Pulmonary artery endothelial cell (primary cell): ENCODE measurements at regions not wholly inside any gene's neighbourhood (a gene's known extent, or its start where the extent isn't known, plus 50 kb on each side); places are given as distances from the start of the nearest gene placed in this dataset.

ENCODE experiments used
- DNase-seq: peaks from one replicate; pipeline ENCODE4 v3.0.0-alpha.2; 2011; ENCODE audit warnings: low read depth, low spot score

DNA sequence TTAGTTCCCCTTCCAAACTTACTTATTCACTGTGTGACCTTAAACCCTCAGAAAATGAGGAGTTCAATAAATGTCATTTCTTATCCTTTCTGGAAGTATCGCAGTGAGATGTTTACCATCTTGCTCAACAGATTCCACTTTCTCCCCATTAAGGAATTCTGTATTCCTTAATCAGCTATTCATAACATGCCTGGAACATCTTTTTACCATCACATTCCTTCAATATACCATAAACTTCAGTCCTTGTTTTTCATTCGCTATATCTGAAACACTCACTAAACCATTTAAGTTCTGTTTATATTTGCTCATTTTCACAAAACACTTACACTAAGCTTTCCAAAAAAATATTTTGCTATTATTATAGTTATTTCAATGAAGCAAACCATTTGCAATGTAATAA is 1158.6 kb downstream of the CDH12 start:
- no peak for DNase-seq

DNA sequence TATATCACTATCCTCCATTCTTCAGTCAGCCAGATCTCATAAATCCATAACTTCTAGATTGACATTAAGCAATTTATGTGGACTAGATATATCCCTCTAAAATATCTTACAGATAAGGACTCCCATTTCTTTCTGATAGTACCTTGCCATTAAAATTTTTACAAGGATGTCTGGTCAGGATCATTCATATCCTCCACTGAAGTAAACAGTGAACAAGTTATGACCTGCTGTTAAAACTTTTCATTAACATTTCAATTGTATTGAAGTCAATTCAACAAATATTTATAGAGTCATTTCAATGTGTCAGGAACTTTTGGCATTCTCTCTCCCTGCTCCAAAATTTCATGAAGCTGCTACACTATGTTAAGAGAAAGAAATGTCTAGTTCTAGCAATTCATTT is 1159.6 kb downstream of the CDH12 start:
- DNase-seq, result no peak

DNA sequence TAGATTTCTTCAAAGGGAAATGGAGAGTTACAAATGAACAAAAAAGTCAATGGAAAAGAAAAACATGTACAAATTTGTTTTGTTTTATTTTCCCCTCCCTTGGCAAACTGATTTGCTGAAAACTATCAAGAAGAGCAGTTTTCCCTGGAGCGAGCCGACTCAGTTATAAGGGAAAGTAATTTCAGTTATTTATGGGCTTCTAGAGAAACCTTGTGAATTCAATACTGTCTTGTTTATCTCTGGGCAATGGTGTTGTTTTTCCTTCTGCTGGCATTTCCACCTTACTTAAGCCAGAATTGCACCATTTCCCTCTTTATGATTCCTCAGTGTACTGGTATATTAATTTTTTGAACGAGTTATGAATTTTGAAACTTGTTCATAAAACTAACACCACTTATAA is 1163.6 kb downstream of the CDH12 start:
- DNase-seq, result no peak

DNA sequence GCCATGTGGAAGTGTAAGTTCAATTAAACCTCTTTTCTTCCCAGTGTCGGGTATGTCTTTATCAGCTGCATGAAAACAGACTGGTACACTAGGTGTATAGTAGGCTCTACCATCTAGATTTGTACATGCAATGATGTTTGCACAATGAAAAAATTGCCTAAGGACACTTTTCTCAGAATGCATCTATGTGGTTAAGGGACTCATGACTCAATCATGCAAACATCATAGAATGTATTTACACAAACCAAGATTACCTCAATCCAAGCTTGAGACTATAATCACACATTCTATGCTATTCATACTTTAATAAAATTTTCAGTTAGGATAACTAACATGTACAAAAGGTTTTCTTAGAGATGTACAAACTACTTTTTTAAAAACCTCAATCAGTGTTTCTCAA is 1164.5 kb downstream of the CDH12 start:
- no peak for DNase-seq

DNA sequence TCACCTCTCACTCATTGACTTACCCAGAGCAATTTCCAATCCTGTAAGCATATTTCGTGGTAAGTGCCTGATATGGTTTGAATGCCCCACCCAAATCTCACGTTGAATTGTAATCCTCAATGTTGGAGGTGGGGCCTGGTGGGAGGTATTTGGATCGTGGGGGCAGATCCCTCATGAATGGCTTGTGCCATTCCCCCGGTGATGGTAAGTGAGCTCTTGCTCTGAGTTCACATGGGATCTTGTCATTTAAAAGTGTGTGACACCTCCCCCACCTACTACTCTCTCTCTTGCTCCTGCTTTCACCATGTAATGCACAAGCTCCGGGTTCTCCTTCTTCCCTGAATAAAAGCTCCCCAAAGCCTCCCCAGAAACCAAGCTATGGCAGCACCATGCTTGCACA is 1165.5 kb downstream of the CDH12 start:
- no peak for DNase-seq

DNA sequence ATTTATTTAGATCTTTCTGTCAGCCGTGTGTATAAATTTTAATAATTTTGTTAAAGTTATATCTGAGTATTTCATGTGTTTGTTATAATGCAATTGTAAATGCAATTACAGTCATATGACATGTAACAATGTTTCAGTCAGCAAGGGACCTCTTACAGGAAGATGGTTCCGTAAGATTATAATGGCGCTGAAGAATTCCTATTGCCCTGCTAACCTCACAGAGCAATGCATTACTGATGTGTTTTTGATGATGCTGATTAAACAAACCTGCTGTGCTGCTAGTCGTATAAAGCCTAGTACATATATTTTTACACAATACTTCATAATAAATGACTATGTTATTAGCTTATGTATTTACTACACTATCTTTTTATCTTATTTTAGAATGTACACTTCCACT is 1166.4 kb downstream of the CDH12 start:
- DNase-seq, result no peak

DNA sequence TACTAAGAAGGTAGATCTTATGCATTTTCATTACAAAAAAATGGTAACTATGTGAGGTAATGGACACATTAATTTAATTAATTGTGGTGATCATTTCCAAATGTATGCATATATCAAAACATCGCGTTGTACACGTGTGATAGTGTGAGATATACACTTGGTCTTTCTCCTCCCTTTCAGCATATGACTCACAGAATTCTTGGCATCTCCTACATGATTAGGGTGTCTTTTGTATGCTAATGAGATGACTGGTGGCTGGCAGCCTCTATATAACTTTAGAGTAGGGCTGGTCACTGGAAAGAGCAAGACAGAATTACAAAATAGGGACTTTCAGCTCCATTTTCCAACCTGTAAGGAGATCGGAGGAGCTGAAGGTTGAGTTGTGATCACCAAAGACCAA is 1167.6 kb downstream of the CDH12 start:
- DNase-seq, result peak; percentile 50

DNA sequence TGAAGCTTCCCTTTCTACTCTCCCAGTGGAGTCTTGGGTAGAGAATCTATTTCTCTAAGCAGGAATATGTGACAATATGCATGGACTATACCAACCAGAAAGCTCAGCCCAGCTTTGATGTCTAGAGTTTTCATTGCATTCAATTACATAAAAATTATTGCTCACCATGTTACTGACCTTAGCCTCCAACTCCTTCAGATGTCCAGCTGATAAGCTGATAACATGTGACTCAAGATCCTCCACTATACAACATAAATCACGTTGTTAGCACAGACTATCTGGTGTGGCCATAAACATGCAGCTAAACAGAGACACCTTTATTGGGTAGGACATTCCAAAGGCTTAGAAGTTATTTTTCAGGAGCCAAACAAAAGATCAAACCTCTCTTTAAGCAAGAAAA is 1168.2 kb downstream of the CDH12 start:
- no peak for DNase-seq

DNA sequence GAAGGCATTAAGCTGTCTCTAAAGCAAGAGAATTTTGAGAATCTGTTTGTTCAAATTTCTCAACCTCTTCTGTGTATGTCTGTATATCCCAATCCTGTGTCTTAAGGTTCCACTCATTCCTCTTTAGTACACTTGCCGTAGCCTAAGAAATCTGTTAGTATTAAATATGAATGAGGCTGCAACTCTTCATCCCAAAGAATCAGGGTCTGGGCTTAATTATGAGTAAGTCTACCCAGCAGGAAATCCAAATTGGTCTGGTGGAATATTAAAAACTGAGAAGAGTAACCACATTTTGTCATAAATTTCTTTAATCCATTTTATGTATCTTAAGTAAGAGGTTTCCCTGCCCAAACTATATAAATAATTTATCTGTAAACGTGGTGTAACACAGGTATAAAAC is 1171.2 kb downstream of the CDH12 start:
- DNase-seq, result no peak

DNA sequence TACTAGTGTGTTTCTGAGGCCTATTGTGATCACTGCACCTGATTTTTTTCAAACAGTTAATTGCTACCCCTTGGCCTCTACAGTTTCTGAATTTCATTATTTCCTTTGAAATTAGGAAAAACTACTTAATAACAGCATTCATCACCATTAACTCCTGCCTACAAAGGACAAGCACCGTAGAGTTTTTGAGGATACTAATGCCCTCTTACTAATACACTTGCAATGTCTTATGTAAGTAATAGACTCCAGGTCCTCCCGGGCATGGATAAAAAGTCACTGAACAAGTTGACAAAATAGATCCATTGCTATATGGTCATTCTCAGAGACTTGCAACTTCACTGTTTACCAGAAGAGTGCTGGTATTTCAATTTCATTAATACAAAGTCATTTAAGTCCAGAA is 1172.5 kb downstream of the CDH12 start:
- no peak for DNase-seq

DNA sequence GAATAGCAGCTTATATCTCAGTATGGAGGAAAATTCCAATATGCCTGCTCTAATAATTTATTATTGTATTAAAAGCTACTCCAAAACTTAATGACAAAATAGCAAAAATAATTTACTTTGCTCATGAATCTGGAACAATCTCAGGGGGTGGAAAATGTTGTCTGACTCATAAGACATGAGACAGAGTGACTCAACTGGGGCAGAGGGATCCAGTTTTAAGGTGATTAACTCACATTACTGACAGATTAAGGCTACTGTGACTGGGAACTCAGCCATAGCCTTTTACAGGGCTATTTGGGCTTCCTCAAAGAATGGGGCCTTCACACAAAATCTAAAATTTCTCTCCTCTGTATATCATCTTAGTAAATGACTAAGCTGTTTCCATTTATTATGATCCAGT is 1172.9 kb downstream of the CDH12 start:
- DNase-seq, result peak; percentile 63

DNA sequence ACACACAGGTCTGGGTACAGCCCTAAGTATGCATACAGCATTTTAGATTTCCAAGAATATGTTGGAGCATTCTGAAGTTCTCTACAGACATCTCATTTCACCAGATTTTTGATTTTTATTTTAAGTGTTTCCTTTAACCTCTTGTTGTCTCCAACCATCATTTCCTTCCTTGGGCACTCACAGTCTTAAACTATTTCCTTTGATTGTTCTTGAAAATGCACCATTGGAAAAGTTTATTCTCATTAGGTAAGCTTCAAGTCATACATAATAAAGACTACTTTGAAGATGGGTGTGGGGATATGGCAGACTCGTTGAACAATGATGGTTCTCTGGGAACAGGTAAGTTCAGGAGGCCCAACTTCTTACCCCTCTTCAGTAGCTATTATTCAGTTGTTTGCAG is 1174.6 kb downstream of the CDH12 start:
- peak; percentile 48 for DNase-seq

DNA sequence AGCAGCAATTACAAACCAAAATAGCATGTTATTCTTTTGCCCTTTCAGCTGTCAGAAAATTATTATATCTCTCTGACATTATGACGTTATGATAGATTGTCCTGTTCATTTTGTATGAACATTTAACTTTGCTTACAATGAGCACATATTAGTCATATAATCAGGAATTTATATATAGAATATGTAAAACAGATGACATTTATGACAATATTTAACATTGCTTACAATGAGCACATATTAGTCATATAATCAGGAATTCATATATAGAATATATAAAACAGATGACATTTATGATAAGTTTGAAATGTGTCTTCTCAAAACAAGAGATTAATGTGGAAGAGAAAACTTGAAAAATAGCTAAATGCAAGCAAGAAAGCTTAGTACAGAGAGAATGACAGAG is 1180.2 kb downstream of the CDH12 start:
- no peak for DNase-seq

DNA sequence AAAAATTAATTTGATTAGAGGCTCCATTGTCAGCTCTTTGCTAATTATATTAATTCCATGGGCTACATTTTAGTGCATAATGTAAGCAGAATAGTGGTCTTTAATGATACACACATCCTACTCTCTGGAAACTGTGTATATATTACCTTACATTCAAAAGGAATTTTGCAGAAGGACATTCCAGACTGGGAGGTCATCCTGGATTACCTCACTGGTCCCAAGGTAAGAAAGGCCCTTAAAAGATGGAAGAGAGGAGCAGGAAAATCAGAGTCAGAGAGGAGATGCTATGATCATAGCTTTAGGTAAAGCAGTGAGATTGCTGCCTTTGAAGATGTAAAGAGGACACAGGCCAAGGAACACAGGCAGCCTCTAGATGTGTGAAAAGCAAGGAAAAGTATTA is 1180.8 kb downstream of the CDH12 start:
- no peak for DNase-seq

DNA sequence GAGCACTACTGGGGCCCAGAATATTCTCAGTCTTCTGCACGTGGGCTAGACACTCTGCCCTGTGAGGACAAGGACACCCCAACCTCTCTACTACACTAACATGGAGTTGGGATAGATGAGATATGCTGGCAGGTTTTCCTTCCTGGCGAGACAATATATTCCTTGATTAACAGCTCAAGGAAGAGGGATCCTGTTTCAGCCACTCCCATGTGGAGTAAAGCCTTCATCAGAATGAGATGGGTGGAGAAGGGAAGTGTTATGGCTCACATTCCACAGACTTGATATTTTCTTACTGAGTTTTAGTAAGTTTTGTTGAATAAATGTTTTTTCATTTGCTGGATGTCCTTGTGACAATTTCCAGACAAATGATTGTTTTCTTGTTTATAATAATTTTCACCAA is 1187.6 kb downstream of the CDH12 start:
- DNase-seq, result no peak

DNA sequence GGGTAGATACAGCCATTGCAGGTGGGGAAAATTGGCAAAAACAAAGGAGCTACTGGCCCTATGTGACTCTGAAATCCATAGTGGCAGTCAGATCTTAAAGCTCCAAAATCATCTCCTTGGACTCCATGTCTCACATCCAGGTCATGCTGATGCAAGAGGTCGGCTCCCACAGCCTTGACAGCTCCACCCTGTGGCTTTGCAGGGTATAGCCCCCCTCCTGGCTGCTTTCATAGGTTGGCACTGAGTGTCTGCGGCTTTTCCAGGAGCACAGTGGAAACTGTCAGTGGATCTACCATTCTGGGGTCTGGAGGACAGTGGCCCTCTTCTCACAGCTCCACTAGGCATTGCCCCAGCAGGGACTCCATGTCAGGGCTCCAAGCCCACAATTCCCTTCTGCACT is 1190.1 kb downstream of the CDH12 start:
- no peak for DNase-seq

DNA sequence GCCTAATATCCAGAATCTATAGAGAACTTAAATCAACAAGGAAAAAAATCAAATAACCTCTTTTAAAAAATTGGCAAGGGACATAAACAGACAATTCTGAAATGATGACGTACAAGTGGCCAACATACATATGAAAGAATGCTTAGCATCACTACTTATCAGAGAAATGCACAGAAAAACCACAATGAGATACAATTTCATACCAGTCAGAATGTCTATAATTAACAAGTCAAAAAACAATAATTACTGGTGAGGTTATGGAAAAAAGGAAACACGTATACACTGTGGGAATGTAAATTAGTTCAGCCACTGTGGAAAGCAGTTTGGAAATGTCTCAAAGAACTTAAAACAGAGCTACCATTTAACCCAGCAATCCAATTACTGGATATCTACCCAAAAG is 1192.0 kb downstream of the CDH12 start:
- no peak for DNase-seq

DNA sequence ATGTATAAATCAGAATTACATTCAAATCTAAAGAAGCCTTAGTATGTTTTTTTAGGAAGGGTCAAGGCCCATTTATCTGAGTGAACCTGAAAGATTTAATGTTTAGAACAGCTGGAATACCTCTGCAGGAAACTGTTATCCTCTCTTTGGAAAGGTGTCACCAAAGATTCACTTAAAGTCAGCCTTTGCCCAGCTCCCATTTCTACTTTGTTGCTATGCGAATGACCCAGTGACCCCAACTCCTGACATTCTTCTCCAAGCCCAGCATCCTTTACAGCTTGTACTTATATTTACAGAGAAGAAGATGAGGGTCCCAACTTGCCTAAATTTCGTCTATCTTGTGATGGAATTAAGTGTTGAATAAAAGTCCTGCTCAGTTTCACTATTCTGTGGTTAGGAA is 1198.6 kb downstream of the CDH12 start:
- DNase-seq, result no peak

DNA sequence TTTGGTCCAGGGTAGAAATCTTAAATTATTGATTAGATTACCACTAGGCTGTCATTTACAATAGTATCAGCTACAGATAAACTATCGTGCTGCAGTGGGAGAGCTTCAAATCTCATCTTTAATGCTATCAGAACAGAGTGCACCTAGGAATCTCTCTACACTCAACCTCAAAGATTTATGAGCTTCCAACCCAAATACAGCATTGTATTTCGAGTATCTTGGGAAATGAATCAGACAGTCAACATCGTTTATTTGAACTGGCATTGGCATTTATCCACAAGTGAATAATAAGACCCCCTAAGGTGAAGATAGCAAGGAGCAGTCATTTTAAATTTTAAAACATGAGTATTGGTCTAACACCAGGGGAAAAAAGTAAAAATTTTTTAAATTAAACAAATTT is 1203.2 kb downstream of the CDH12 start:
- no peak for DNase-seq

DNA sequence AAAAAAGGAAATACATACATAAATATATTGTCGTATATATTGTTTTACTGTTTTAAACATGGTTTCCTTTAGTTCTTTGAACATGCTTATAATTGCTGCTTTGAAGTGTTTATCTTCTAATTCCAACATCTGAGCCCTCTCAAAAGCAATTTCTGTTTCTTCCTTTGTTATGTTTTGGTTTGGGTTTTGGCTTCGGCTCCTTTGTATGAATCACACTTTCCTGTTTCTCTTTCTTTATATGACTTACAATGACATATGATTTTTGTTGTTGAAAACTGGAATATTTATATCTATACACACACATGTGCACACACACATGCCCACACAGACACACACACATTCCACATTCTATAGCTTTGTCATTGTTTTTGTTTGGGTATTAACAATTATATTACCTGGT is 1206.7 kb downstream of the CDH12 start:
- peak; percentile 3 for DNase-seq

DNA sequence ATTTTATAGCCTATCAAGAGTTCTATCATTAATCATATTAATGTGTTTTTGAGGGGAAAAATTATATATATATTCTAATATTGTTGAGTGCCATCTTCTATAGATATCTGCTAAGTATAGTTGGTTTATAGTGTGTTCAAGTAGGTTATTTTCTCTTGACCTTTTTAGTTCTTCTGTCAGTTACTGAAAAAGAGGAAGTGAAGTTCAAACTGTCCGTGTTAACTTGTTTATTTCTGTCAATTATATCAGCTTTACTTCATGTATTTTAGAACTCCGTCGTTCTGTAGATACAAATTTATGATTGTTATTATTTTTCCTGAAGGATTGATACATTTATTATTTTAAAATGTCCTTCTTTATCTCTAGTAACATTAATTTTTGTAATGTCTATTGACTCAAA is 1209.1 kb downstream of the CDH12 start:
- DNase-seq, result no peak

DNA sequence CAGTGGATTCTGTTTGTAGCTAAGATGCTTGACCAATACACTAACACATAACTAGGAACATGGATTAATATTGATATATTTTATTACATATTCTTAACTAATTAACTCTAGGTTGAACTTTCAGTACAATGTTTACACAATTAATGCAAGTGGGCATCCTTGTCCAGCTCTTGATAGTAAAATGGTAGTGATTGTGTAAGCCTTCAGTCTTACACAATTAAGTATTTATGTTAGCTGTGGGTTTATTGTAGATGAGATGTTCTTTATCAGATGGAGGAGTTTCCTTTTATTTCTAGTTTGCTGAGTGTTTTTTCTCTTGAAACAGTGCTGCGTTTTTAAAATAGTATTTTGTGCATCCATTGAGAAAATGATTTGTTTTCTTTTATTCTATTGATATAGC is 1210.8 kb downstream of the CDH12 start:
- no peak for DNase-seq

DNA sequence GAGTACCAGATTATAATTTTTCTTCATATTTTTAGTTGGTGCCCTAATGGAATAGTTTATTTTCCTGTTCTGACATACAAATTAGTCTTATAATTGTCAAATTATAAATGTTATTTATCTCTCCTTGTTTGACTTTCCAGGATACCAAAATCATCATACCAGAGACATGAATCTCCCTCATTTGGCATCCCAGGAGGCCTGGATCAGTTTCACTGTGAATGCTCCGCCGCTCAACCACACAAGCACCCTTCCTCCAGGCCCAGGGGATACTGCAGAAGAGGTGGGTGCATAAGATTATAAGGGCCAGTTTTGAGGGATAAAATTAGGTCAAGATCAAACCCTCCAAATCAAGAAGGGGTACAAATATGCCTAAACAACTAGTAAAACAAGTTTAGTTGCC is 1229.3 kb downstream of the CDH12 start:
- no peak for DNase-seq

DNA sequence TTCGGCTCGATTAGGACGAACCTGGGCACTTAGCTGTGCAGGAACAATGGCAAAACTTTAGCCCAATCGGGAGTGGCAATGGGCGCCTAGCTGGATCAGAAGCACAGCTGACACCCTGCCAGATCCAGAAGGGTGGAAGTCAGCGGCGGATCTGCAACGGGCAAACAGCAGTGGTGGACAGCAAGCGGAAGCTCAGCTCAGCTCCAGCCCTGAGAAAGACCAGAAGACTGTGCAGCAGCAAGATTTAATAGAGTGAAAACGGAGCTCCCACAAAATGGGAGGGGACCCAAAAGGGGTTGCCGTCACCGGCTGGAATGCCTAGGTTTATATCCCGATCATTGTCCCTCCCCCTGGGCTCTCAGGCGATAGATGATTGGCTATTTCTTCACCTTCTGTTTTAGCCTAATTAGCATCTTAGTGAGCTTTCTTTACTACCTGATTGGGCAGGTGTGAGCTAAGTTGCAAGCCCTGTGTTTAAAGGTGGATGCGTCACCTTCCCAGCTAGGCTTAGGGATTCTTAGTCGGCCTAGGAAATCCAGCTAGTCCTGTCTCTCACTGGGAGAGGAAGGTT is 1237.9 kb downstream of the CDH12 start:
- no peak for DNase-seq
